Large intestine (tissue), 3 donors: ENCODE measurements at regions not wholly inside any gene's neighbourhood (a gene's known extent, or its start where the extent isn't known, plus 50 kb on each side); places are given as distances from the start of the nearest gene placed in this dataset.

Experiments
- DNase-seq, 2 donors: peaks; one replicate each; pipeline versions ENCODE4 v3.0.0 to v3.0.0-alpha.2; 2013
- H3K27ac ChIP-seq: one replicate; pipeline ENCODE4 v1.5.1; 2013; ENCODE audit warnings: low read length
- H3K27me3 ChIP-seq: 2 replicates; pipeline ENCODE4 v1.6.1; 2013; ENCODE audit warnings: low read length; ENCODE audit not compliant: control insufficient read depth, insufficient read depth
- H3K36me3 ChIP-seq: 2 replicates; pipeline ENCODE4 v1.6.1; 2013; ENCODE audit warnings: low read length; ENCODE audit not compliant: control insufficient read depth, insufficient read depth
- H3K4me1 ChIP-seq: one replicate; pipeline ENCODE4 v1.6.1; 2013; ENCODE audit warnings: low read length; ENCODE audit not compliant: control insufficient read depth, insufficient read depth
- H3K4me3 ChIP-seq: one replicate; pipeline ENCODE4 v1.5.1; 2013; ENCODE audit warnings: low read length
- H3K9me3 ChIP-seq: one replicate; pipeline ENCODE4 v1.6.1; 2013; ENCODE audit warnings: mild to moderate bottlenecking, low read depth, low read length, moderate library complexity; ENCODE audit not compliant: control insufficient read depth
- WGBS: methylation state at CpG from one replicate; pipeline ENCODE4 v1.1.5; 2013; ENCODE audit warnings: low lambda C conversion rate; ENCODE audit not compliant: insufficient coverage; 5-methylcytosine and 5-hydroxymethylcytosine counted together

- Histone ChIP-seq H3K27ac (no peak overlapping the region), H3K9me3 (no peaks in the 10 kb centered on the region), H3K27me3 (no peaks in the 10 kb centered on the region), H3K4me3 (no peak overlapping the region), H3K4me1 (no peaks in the 10 kb centered on the region), H3K36me3 (no peaks in the 10 kb centered on the region)
- no peak for DNase-seq
- no CpG with 5 or more reads among the region's 4 CpGs for WGBS
Measured at GRCh38 chr19:29271911-29272310, 59.0 kb upstream of the UQCRFS1 start.

DNA sequence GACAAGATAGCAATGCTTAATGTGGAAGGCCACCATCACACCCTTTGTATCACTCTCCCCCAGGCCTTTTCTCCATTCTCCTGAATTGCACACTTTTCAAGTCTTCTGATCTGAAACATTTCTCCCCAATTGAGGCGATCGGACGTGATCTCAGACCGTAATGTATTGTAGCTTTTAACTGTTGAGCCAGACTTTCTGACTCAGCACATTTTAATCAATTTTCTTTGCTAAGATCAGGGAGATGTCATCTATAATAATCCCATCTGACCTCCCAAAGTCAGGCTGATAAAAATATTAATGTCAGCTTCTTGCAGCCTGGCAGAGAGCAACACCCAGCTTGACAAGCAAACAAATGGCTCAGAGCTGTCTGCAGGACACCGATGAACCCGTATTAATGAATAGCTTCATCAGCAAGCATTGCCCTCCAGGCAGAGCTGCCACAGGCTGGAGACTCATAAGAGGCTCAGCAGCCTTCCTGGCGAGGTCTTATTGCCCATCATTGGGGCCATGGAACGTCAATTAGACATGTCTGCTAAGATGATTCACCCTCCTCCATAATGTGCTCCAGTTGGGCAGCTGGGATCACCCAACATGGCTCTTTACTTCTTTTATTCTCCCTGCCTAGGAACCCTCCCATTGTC is 60.2 kb upstream of the UQCRFS1 start:
- no CpG with 5 or more reads among the region's 8 CpGs for WGBS
- no peak overlapping the region for H3K27ac ChIP-seq
- H3K36me3 ChIP-seq = no peaks in the 10 kb centered on the region
- no peaks in the 10 kb centered on the region for H3K27me3 ChIP-seq
- H3K4me3 ChIP-seq = no peak overlapping the region
- H3K9me3 ChIP-seq = no peaks in the 10 kb centered on the region
- H3K4me1 ChIP-seq = no peaks in the 10 kb centered on the region
- DNase-seq = no peak

DNA sequence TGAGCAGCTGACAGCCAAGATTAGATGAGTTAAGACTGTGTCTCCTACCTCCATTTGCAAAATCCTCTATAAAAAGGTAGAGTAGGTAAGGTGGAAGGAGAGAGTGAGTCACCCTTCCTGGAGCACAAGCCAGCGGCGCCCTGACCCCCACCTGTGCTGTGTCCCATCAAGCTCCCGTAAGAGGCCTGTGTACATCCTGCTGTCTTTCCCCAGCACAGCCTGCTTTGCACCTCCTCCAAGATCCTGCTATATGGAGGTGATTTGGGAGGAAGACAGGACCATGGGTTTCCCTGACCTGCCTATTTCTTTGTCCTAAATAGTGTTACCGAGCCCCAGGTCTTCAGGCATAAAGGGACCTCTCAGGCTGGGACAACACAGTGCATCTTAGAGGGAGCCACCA is 62.3 kb upstream of the UQCRFS1 start:
- Histone ChIP-seq H3K4me1 (no peaks in the 10 kb centered on the region), H3K36me3 (no peaks in the 10 kb centered on the region), H3K9me3 (no peaks in the 10 kb centered on the region), H3K27me3 (no peaks in the 10 kb centered on the region), H3K4me3 (no peak overlapping the region), H3K27ac (no peak overlapping the region)
- DNase-seq = no peak
- WGBS = no CpG with 5 or more reads among the region's 4 CpGs

DNA sequence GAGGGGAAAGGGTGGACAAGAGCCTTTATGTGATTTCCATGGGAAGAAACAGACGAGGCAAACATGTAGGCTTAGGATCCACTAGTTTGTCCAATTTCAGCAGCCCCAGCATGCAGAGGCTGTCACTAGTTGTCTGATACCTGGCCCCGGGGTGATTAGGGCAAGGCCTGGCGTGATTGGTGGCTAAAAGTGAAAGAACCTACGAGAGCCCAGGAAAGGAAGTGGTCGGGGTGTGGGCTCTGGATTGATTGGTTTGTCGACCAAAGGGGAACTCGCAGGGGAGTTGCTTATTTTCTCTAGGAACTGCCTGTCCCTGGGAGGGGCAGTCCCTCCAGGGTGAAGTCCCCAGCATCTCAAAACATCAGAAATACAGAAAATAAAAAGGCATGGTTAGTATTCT is 64.2 kb upstream of the UQCRFS1 start:
- Histone ChIP-seq H3K4me3 (no peak overlapping the region), H3K9me3 (no peaks in the 10 kb centered on the region), H3K27me3 (no peaks in the 10 kb centered on the region), H3K36me3 (no peaks in the 10 kb centered on the region), H3K27ac (no peak overlapping the region), H3K4me1 (no peaks in the 10 kb centered on the region)
- DNase-seq = peak; percentile 29 to 54
- WGBS = no CpG with 5 or more reads among the region's 7 CpGs

DNA sequence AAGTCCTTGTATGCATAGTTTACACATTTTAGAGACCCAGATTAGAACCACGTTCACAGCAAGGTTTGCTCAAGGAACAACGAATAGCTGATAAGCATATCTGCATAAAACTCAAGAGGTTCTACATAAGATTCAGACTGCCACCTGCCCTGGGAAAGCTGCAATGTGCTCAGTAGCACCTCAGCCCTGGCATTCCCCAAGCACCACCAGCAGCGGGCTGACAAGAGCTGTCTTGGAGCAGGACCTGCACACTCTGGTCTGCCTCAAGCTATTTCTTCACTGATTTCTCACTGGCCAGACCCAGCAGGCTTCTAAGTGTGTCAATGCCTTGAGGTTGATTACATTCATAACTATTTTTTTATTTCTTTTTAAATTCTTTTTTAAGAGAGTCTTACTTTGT is 65.8 kb upstream of the UQCRFS1 start:
- DNase-seq = no peak
- Histone ChIP-seq H3K36me3 (no peaks in the 10 kb centered on the region), H3K27me3 (no peaks in the 10 kb centered on the region), H3K4me1 (no peaks in the 10 kb centered on the region), H3K27ac (no peak overlapping the region), H3K4me3 (no peak overlapping the region), H3K9me3 (no peaks in the 10 kb centered on the region)
- no CpG with 5 or more reads among the region's 3 CpGs for WGBS

DNA sequence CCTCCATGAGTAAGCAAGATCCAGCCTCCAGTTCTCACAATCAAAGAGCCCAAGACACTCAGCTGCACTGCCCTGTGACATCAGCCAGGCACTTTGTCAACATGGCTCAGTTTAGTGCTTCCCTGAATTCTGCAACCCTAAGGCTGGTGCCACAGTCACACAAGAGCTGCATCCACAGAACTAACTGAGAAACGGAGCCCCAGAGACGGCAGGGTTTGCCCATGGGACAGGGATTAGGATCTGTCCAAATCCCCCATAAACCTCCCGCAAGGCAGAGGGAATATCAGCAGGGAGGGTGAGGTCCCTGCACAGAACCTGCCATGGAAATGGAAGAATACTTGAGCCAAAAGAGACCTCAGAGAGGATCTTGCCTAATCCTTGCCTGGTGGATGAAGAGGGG is 70.4 kb upstream of the UQCRFS1 start:
- H3K9me3 ChIP-seq = no peaks in the 10 kb centered on the region
- H3K27ac ChIP-seq = no peak overlapping the region
- WGBS = no CpG with 5 or more reads among the region's 3 CpGs
- H3K4me1 ChIP-seq = no peaks in the 10 kb centered on the region
- DNase-seq = no peak
- H3K36me3 ChIP-seq = no peaks in the 10 kb centered on the region
- H3K4me3 ChIP-seq = no peak overlapping the region
- no peaks in the 10 kb centered on the region for H3K27me3 ChIP-seq

- Histone ChIP-seq H3K4me1 (no peaks in the 10 kb centered on the region), H3K27me3 (no peaks in the 10 kb centered on the region), H3K9me3 (no peaks in the 10 kb centered on the region), H3K4me3 (no peak overlapping the region), H3K27ac (no peak overlapping the region), H3K36me3 (no peaks in the 10 kb centered on the region)
- no peak for DNase-seq
- 82% methylated on average over 1 of the region's 6 CpGs for WGBS
Measured at GRCh38 chr19:29285187-29285687, 72.3 kb upstream of the UQCRFS1 start.

DNA sequence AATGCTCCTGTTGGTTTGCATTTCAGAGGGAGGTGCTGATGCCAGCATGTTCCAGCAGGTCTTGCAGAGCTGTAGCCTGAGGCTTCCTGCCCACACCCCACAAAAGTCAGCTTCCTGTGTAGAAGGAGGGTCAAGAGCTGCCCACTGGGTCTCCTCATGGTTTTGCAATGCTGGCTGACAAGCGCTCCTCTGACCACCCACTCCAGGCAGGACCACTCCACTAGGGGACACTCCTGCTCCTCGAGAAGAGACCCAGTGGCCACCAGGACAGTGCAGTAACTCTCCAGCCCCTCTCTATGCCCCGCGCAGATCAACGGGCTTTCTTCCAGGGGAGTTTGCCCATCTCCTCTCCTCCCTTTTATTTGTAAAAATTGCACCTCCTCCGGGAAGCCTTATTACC is 72.9 kb upstream of the UQCRFS1 start:
- Histone ChIP-seq H3K4me3 (no peak overlapping the region), H3K27me3 (no peaks in the 10 kb centered on the region), H3K4me1 (no peaks in the 10 kb centered on the region), H3K36me3 (no peaks in the 10 kb centered on the region), H3K9me3 (no peaks in the 10 kb centered on the region), H3K27ac (no peak overlapping the region)
- 50% methylated on average over 1 of the region's 6 CpGs for WGBS
- no peak for DNase-seq

DNA sequence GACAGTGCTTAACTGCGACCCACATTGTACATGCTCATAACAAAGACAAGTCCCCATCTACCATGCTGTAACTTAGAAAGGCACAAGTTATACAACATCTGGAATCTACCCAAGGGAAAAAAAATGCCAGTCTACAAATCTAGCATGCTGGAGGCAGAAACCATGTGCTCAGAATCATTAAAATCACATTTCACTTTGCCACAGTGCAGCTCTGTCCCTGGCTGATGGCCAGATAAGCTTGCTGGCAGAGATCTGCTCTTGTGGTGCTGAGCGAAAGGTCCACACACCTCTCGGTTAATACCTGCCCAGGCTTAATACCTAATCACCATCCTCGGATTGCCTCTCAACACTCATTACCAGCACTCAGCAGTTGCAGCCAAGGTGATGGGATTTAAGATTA is 74.1 kb upstream of the UQCRFS1 start:
- H3K9me3 ChIP-seq = no peaks in the 10 kb centered on the region
- H3K36me3 ChIP-seq = no peaks in the 10 kb centered on the region
- WGBS = no CpG with 5 or more reads among the region's 4 CpGs
- H3K4me3 ChIP-seq = no peak overlapping the region
- no peaks in the 10 kb centered on the region for H3K27me3 ChIP-seq
- H3K27ac ChIP-seq = no peak overlapping the region
- H3K4me1 ChIP-seq = no peaks in the 10 kb centered on the region
- DNase-seq = no peak

DNA sequence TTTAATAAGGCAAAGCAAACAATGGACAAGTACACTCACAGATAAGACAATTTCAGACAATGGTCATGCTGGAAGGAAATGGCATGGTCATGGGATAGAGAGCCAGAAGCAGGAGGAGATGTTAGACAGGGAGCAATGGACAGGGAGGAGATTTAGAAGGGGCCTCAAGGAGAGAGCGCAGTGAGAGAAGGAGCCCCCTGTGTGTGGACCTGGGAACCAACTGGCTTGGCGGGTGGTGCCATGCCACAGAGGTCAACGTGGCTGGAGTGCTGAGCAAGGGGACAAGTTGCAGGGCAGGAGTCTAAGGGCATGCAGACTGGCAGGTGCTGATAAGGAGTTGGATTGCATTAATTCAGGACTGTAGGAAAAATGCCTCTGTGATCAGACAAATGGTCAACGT is 75.3 kb upstream of the UQCRFS1 start:
- Histone ChIP-seq H3K36me3 (no peaks in the 10 kb centered on the region), H3K9me3 (no peaks in the 10 kb centered on the region), H3K27me3 (no peaks in the 10 kb centered on the region), H3K27ac (no peak overlapping the region), H3K4me1 (no peaks in the 10 kb centered on the region), H3K4me3 (no peak overlapping the region)
- WGBS = no CpG with 5 or more reads among the region's 4 CpGs
- no peak for DNase-seq

DNA sequence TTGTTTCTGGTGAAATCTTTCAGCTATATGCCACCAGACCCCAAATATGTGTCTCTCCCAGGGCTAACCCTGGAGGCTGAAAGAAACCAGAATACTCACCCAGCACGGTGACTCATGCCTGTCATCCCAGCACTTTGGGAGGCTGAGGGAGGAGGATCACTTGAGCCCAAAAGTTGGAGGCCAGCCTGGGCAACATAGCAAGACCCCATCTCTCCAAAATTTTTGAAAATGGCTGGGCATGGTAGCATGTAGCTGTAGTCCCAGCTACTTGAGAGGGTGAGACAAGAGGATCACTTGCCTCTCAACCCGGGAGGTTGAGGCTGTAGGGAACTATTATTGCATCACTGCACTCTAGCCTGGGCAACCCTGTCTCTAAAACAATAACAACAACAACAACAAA is 76.1 kb upstream of the UQCRFS1 start:
- Histone ChIP-seq H3K36me3 (no peaks in the 10 kb centered on the region), H3K4me3 (no peak overlapping the region), H3K9me3 (no peaks in the 10 kb centered on the region), H3K4me1 (no peaks in the 10 kb centered on the region), H3K27me3 (no peaks in the 10 kb centered on the region), H3K27ac (no peak overlapping the region)
- DNase-seq = no peak
- no CpG with 5 or more reads among the region's 2 CpGs for WGBS
